Lower leg skin (tissue), 4 donors: ENCODE measurements at regions not wholly inside any gene's neighbourhood (a gene's known extent, or its start where the extent isn't known, plus 50 kb on each side); places are given as distances from the start of the nearest gene placed in this dataset.

ENCODE experiments used
- DNase-seq, 2 donors: peaks; one replicate each; pipeline ENCODE4 v3.0.0-alpha.2; 2019; ENCODE audit warnings: low spot score in 2 of 2
- H3K4me3 ChIP-seq: fragments of 200-600 bp; sonication (generic); 2 replicates; pipeline ENCODE4 v1.5.1; 2017; ENCODE audit warnings: mild to moderate bottlenecking, low read depth; ENCODE audit not compliant: poor library complexity, severe bottlenecking
- CTCF ChIP-seq, 3 donors: fragments of 450-650 bp; IDR thresholded peaks; one replicate each; pipeline ENCODE4 v1.5.1; 2016; ENCODE audit warnings: antibody characterized with exemption in 3 of 3, mild to moderate bottlenecking in 3 of 3, moderate library complexity in 2 of 3
- POLR2A ChIP-seq, 2 donors: fragments of 450-650 bp; IDR thresholded peaks; one replicate each; pipeline ENCODE4 v1.6.1; 2016 to 2017; ENCODE audit warnings: antibody characterized with exemption in 2 of 2, mild to moderate bottlenecking in 1 of 2, moderate library complexity in 1 of 2
- WGBS, 2 donors: methylation state at CpG; one replicate each; pipeline ENCODE4 v1.1.5; 2018; 5-methylcytosine and 5-hydroxymethylcytosine counted together
- intact Hi-C: fragments of 100-400 bp; cut with DNase I; formaldehyde crosslinking; loops from one replicate; pipeline ENCODE4 v1.15.0; 2023; ENCODE audit warnings: low total_unique reads

DNA sequence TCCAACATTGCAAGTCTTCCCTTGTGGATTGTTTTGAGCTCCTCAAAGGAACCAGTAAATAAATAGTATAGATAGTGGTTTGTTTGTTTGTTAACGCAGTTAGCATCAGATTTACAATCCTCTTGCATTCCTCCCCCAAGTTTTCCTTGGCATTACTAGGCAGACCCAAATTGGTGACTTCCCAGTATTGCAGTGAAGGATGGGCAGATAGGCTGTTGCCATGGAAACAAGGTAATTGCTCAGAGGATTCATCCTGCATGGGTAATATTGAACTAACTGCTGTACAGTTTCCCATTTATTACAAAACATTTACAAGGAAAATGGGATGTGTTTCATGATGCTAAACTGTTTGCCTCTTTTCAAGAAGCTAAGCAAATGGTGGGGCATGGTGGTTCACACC lies 477.2 kb downstream of the EPM2A start:
- no peak overlapping the region for H3K4me3 ChIP-seq
- 83 to 90% methylated on average over 1 of the region's 1 CpG for WGBS, 2 donors
- no peak for DNase-seq
- intact Hi-C loops: no loop called here
- no peak for TF ChIP-seq POLR2A (IDR thresholded peaks at IDR 0.05)
- no peak for TF ChIP-seq CTCF (IDR thresholded peaks at IDR 0.05)

DNA sequence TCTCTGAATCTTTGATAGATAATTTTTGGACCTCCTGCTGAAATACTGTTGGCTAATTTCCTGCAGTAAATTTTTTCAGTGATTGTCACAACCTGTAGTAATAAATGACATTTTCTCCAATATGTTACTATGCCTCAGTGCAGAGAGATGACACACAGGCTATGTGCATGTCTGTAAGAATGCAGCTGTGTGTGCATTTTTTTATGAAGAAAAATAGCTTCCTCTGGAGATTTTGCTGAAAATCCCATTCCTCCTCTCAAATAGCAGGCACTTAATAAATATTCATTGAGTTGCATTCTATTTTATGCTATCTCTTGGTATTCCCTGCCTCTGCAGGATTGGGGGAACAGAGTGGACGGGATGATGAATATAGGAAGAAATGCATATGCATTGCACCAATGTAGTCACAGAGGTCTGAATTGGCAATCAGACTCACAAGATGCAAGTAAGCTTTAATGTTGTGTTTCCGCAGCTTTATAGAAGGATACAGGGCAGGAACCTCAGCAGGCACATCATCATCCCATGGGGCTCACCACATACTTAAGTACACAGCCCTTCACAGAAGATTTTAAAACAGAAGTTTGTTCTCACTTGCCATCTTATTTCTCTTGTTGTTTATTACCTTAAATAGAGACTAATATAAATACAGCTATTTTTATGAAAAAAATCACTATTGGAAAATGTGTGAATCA lies 474.7 kb downstream of the EPM2A start:
- TF ChIP-seq POLR2A (IDR thresholded peaks at IDR 0.05) (no peak), CTCF (IDR thresholded peaks at IDR 0.05) (no peak)
- intact Hi-C loops: no loop called here
- no peak overlapping the region for H3K4me3 ChIP-seq
- 92 to 93% methylated on average over 2 of the region's 2 CpGs for WGBS, 2 donors
- no peak for DNase-seq

DNA sequence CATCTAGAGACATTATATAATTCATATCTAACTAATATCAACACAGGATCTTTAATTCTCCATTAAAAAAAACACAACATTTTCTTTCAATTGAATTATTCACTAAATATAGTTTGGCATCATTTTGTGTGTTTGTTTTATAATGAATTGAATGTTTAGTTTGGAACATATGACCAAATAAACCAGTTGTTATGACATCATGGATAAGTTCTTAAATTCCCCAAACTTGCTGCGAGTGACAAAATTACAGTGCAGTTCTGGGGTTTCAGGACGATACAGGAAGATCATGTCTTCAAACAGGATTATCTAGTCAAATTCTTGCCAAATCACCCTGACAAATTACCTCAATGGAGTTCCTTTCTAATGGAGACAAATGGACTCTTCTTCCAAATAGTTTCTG lies 473.6 kb downstream of the EPM2A start:
- WGBS, 2 donors: 41 to 44% methylated on average over 2 of the region's 2 CpGs
- intact Hi-C loops: no loop called here
- H3K4me3 ChIP-seq: no peak overlapping the region
- no peak for DNase-seq
- TF ChIP-seq CTCF (IDR thresholded peaks at IDR 0.05): no peak
- no peak for TF ChIP-seq POLR2A (IDR thresholded peaks at IDR 0.05)

- H3K4me3 ChIP-seq: no peak overlapping the region
- TF ChIP-seq POLR2A (IDR thresholded peaks at IDR 0.05) (no peak), CTCF (IDR thresholded peaks at IDR 0.05) (no peak)
- 16 to 44% methylated on average over 1 of the region's 1 CpG for WGBS, 2 donors
- no peak for DNase-seq
- intact Hi-C loops: no loop called here
These were observed 472.5 kb downstream of the EPM2A start for GRCh38 chr6:145262771-145263170.

DNA sequence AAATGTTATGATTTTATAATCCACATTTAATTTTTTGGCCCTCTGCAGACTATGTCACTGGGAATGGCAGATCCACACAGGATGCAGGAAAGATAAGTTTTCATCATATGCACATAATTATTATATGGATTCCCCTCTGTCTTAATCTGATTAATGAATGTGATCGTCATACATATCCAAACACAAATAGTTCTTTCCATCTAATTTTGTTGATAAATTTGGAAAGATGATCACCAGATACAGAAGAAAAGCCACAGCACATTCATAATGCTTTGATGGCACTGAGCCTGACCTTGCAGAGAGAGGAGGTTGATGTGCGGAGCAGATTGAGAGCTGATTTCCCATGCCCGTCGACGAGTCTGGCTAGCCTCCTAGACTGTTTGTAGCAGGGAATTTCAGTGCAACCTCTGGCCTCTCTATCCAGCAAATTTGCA lies 471.5 kb downstream of the EPM2A start:
- TF ChIP-seq CTCF (IDR thresholded peaks at IDR 0.05) (no peak), POLR2A (IDR thresholded peaks at IDR 0.05) (no peak)
- intact Hi-C loops: no loop called here
- no peak for DNase-seq
- WGBS, 2 donors: 60 to 70% methylated on average over 5 of the region's 5 CpGs
- H3K4me3 ChIP-seq: no peak overlapping the region
